Left ventricle myocardium superior (tissue), 1 donor: ENCODE measurements at regions not wholly inside any gene's neighbourhood (a gene's known extent, or its start where the extent isn't known, plus 50 kb on each side); places are given as distances from the start of the nearest gene placed in this dataset.

ENCODE experiments used
- ATAC-seq: fragments of 200-7000 bp; cut with Tn5 transposase; one replicate; pipeline ENCODE4 v1.9.1; 2020; ENCODE audit warnings: mild to moderate bottlenecking, moderate library complexity
- DNase-seq: peaks from one replicate; pipeline ENCODE4 v3.0.0-alpha.2; 2020
- intact Hi-C: fragments of 100-400 bp; cut with micrococcal nuclease; formaldehyde crosslinking; loops from one replicate; pipeline ENCODE4 v1.11.0; 2022
- donor health status: DM: no; HTN: yes; CAD: no; lungs with severe emphysema.

DNA sequence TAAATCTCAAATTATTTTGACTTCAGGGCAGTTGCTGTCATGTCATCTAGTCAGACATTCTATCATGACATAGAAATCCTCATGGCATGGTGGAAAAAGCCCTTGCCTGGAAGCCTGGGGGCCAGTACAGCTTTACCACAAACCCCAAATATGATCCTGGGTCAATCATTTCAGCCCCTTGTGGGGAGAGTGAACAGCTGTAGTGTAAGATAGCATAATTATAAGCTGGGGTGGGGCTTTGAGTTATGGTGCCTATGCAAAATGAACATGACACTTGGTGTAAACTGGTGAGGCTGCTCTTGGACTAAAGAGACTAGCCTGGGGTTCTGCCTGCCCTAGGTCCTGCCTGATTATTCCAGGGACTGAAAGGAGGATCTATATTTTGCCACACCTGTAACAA, 207.7 kb upstream of the DDHD1 start:
- intact Hi-C loops: no loop called here
- DNase-seq (no peak), ATAC-seq (no peak)

GRCh38 chr14:53358166-53358565, 205.0 kb upstream of the DDHD1 start:
- intact Hi-C loops: no loop called here
- no peak for DNase-seq
- no peak for ATAC-seq

GRCh38 chr14:53356361-53357150, 203.4 kb upstream of the DDHD1 start:
- intact Hi-C loops: no loop called here
- no peak for DNase-seq
- no peak for ATAC-seq

- DNase-seq (no peak), ATAC-seq (peak; percentile 64)
- intact Hi-C loops: no loop called here
These were observed 202.5 kb upstream of the DDHD1 start for GRCh38 chr14:53355581-53356112.

DNA sequence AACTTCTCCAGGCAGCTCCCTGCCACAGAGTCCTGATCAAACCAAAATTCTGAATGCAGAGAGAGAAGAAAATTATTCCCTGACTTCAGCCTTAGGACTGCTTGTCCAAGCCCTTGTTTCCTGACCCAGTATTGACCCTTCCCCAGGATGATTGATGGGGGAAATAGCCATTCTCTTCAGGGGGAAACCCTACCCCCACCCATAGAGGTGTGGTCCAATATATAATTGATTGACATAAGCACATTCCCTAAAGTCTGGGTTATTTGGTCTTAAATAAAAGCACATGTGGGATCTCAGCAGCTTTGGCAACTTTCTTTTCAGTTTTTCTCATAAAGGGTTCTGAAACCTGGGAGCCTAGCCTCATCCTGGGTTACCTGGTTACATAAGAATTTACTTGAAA, 201.2 kb upstream of the DDHD1 start:
- intact Hi-C loops: no loop called here
- DNase-seq (no peak), ATAC-seq (no peak)

DNA sequence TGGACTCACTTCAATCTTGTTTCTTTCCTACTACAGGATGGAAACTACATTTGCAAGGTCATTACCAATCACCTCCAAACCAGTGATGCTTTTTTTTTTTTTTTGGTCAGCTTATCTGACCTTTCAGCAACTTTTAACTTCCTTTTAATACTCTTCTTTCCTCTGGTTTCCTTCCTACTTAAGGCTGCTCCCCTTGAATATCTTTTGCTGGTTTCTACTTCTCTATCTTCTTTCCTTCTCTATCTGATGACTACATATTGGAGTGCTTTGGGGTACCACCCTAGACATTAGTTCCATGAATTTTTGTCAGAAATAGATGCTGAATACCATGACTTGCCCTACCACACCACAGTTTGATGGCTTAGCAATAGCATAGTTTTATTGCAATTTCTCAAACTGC, 197.7 kb upstream of the DDHD1 start:
- intact Hi-C loops: no loop called here
- DNase-seq: no peak
- ATAC-seq: no peak

GRCh38 chr14:53350429-53350828, 197.3 kb upstream of the DDHD1 start:
- DNase-seq: no peak
- intact Hi-C loops: no loop called here
- ATAC-seq: no peak

GRCh38 chr14:53346988-53347387, 193.9 kb upstream of the DDHD1 start:
- intact Hi-C loops: no loop called here
- ATAC-seq: no peak

DNA sequence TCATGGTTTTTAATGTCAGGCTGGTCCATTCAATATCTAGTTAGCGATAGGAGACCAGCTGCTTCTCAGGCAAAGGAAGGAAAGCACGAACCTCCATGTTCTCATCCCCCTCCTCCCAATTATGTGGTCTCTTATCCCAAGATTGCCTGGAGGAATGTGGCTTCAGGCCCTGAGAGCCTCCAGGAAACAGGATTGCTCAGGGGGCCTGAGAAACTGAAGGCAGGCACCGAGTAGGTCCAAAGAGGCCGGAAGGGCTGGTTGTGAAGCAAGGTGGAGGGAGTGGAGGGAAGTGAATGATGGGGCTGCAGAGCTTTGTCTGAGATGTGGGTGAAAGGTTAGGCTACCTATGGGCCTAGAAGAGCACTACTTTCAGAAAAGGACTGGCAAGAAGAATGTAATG, 188.2 kb upstream of the DDHD1 start:
- ATAC-seq (no peak), DNase-seq (no peak)
- intact Hi-C loops: no loop called here

More at GRCh38 chr14:53346988-53347387, 193.9 kb upstream of the DDHD1 start:
- no peak for DNase-seq

DNA sequence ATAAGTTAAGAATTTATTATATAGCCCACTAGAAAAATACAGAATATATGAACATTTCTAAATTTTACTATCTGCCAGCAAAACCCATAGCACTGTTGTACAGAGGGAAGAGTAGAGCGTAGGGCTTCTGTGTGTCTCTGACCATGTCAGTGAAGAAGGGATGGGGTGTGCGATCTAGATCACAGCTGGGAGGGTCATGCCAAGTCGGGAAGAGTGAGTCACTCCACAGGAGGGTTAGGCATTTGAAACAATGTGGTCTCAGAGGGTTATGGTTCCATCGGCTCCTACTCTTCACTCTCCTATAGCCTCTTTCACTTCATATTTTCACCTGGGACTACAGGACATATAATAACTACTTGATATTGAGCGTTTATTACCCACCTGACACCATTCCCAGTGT, 185.1 kb upstream of the DDHD1 start:
- DNase-seq: no peak
- ATAC-seq: no peak
- intact Hi-C loops: no loop called here

DNA sequence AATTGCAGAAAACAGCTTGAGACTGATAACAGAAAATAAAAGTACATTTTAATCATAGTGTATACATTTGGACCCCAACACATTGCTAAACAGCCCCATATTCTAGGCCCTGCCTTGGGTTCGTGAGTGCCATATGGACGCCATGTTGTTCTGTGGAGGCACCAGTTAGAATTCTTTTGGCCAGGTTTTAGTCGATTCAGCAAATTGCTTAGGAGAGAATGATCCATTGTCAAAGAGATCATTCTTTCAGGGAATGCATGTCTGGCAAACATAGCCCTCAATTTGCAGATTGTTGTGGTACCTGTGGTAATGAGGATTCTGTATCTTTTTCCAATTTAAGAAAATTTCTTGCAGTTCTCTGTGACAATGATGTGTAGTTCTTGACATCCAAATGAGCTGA, 183.6 kb upstream of the DDHD1 start:
- intact Hi-C loops: no loop called here
- no peak for ATAC-seq
- DNase-seq: no peak

- intact Hi-C loops: no loop called here
- no peak for DNase-seq
- no peak for ATAC-seq
These were observed 180.7 kb upstream of the DDHD1 start for GRCh38 chr14:53333809-53334208.

- intact Hi-C loops: no loop called here
- no peak for ATAC-seq
- no peak for DNase-seq
These were observed 178.8 kb upstream of the DDHD1 start for GRCh38 chr14:53331921-53332320.

- intact Hi-C loops: no loop called here
- DNase-seq: no peak
- no peak for ATAC-seq
These were observed 178.1 kb upstream of the DDHD1 start for GRCh38 chr14:53331247-53331646.

- no peak for ATAC-seq
- intact Hi-C loops: no loop called here
These were observed 177.3 kb upstream of the DDHD1 start for GRCh38 chr14:53330441-53330840.

DNA sequence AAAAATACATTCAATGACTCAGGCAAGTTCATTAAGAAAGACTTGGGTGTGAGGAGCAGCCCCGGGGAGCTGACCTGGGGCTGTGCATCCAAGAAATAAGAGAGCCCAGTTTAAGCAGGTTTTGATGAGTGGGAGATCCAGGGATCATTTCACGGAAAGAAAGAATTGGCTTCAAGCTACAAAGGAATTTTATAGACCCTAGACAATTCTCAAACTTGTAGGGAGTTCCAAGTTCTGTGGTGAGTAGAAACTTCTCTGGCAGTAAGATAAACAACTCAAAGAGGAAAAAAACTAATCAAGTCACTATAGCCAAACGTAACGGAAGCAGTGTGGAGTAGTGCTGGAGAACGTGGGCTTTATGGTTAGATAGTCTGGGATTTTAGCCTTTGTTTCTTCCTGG, 175.7 kb upstream of the DDHD1 start:
- DNase-seq: no peak
- intact Hi-C loops: no loop called here
- ATAC-seq: peak; percentile 37

More at GRCh38 chr14:53330441-53330840, 177.3 kb upstream of the DDHD1 start:
- no peak for DNase-seq

DNA sequence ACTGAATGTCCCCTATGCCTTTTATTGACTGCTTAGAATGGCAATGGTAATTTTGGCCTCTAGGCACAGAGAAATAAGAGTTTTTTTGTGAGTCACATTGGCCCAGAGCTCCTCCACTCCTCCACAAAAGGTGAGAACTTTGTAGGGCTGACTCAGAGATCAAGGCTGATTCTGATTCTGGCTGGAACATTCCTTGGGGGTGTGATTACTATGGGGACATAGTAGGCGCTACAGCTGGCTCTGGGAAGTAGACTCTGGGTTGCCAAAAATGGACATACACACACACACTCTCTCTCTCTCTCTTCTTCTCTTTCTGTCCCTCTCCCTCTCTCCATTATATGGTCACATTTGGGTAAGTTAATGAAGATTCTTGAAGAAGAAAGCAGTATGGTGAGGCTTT, 174.6 kb upstream of the DDHD1 start:
- DNase-seq: no peak
- intact Hi-C loops: no loop called here
- ATAC-seq: peak; percentile 72

GRCh38 chr14:53325176-53325806, 172.2 kb upstream of the DDHD1 start:
- intact Hi-C loops: no loop called here
- DNase-seq (no peak), ATAC-seq (no peak)

GRCh38 chr14:53316504-53316903, 163.4 kb upstream of the DDHD1 start:
- ATAC-seq (peak; percentile 24), DNase-seq (peak; percentile 32)
- intact Hi-C loops: no loop called here

DNA sequence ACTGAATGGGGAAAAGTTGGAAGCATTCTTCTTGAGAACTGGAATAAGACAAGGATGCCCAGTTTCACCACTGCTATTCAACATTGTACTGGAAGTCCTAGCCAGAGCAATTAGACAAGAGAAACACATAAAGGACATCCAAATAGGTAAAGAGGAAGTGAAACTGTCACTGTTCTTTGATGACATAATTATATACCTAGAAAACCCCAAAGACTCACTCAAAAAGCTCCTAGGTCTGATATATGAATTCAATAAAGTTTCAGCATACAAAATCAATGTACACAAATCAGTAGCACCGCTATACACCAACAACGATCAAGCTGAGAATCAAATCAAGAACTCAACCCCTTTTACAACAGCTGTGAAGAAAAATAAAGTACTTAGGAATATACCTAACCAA, 157.3 kb upstream of the DDHD1 start:
- DNase-seq: no peak
- intact Hi-C loops: no loop called here

GRCh38 chr14:53306911-53307310, 153.8 kb upstream of the DDHD1 start:
- ATAC-seq (peak; percentile 50), DNase-seq (no peak)
- intact Hi-C loops: no loop called here

More for the DNA sequence above, 157.3 kb upstream of the DDHD1 start:
- no peak for ATAC-seq
